ENCODE measurements at regions not wholly inside any gene's neighbourhood (a gene's known extent, or its start where the extent isn't known, plus 50 kb on each side); places are given as distances from the start of the nearest gene placed in this dataset.

DNA sequence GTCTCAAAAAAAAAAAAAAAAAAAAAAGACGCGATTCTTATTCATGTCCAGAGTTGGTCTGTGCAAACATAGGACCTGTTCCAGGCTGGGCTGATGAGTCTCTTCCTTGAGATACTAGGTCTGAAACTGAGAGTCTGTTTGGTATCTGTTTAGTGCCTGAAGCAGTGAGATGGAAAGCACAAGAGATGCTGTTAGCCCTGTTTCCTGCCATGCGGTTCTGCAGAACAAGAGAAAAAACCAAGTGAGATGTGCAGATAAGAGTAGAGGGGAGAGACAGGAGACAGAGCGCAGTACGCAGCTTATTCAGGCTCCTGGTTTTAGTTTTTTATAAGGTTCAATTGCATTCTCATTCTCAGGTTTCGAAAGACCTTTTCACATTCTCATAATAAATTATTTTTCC lies 85.8 kb upstream of the PRKCQ start:
- no peak for TF ChIP-seq CTCF (IDR thresholded peaks at IDR 0.05)
- no peak for TF ChIP-seq POLR2A (IDR thresholded peaks at IDR 0.05)
- no peaks in the 10 kb centered on the region for H3K4me1 ChIP-seq
- H3K36me3 ChIP-seq = no peaks in the 10 kb centered on the region
- H3K27me3 ChIP-seq = peaks cover 0 to 16% (median 1%) of the 10 kb centered on the region in 4 donors
- intact Hi-C loops (cut with DNase I) = loop anchor here (5.0 to 10.0 kb wide), 2 partner anchors 84 to 231 kb away; partner anchors contain the start of gene PRKCQ
- H3K4me3 ChIP-seq = no peak overlapping the region
- no peak overlapping the region for H3K27ac ChIP-seq
- no peaks in the 10 kb centered on the region for H3K9me3 ChIP-seq
- DNase-seq = no peak
- 44 to 58% methylated on average over 6 of the region's 6 CpGs for WGBS, 2 donors

GRCh38 chr10:6660460-6660859 lies 80.4 kb upstream of the PRKCQ start:
- Histone ChIP-seq H3K9me3 (no peaks in the 10 kb centered on the region), H3K4me1 (no peaks in the 10 kb centered on the region), H3K36me3 (no peaks in the 10 kb centered on the region), H3K27ac (no peak overlapping the region), H3K27me3 (peaks cover 0 to 30% (median 0%) of the 10 kb centered on the region in 4 donors), H3K4me3 (no peak overlapping the region)
- 88 to 100% methylated on average over 1 to 2 of the region's 2 CpGs for WGBS, 2 donors
- TF ChIP-seq POLR2A (IDR thresholded peaks at IDR 0.05) (no peak), CTCF (IDR thresholded peaks at IDR 0.05) (no peak)
- DNase-seq = no peak
- intact Hi-C loops (cut with DNase I) = loop anchor here (10.0 kb wide), 1 partner anchor 226 kb away; no protein-coding TSS in a partner anchor

DNA sequence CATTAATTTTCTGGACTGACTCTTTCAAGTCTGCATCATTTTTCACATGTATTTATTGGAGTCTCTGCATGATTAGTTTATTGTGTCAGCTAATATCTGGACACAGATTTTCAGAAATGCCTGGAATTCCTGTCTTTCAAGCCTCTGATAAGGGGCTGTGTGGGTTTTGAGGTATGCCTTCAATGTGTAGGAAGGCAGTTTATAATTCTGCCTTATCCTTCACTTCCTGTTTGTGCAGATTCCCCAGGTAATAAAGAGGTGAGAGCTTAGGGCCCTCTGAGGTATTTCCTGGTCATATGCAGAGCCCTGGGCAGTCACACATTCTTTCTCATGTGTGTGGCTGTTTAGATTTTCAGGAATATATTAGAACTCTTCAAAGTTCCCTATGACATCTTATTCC lies 79.4 kb upstream of the PRKCQ start:
- Histone ChIP-seq H3K9me3 (no peaks in the 10 kb centered on the region), H3K36me3 (no peaks in the 10 kb centered on the region), H3K27me3 (peaks cover 0 to 31% (median 0%) of the 10 kb centered on the region in 4 donors), H3K4me3 (no peak overlapping the region), H3K4me1 (no peaks in the 10 kb centered on the region), H3K27ac (no peak overlapping the region)
- TF ChIP-seq CTCF (IDR thresholded peaks at IDR 0.05) (no peak), POLR2A (IDR thresholded peaks at IDR 0.05) (no peak)
- intact Hi-C loops (cut with DNase I) = no loop called here
- DNase-seq = no peak

- 94 to 100% methylated on average over 1 of the region's 1 CpG for WGBS, 2 donors
- intact Hi-C loops (cut with DNase I) = no loop called here
- Histone ChIP-seq H3K4me1 (no peaks in the 10 kb centered on the region), H3K27me3 (peaks cover 0 to 35% (median 0%) of the 10 kb centered on the region in 4 donors), H3K9me3 (no peaks in the 10 kb centered on the region), H3K36me3 (no peaks in the 10 kb centered on the region), H3K4me3 (no peak overlapping the region), H3K27ac (no peak overlapping the region)
- TF ChIP-seq POLR2A (IDR thresholded peaks at IDR 0.05) (no peak), CTCF (IDR thresholded peaks at IDR 0.05) (no peak)
- no peak for DNase-seq
Observed at GRCh38 chr10:6657669-6658068, 77.6 kb upstream of the PRKCQ start.

DNA sequence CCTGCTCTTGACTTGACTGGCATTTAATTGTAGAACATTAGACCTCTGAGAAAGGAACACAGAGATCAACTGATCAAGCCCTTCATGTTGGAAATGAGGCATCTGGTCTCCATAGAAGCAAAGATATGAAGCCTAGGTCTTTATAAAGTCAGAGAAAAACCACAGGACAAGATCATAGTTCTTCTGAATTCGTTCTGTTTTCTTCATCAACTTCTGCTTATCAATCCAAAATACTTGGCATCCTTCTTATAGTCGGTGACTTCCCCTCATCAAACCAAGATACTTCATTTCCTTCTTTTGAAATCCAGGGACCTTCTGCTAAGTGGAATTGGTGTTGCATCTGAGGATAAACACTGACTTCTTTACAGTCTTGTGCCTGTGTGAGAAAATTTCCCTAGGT lies 77.1 kb upstream of the PRKCQ start:
- Histone ChIP-seq H3K27ac (no peak overlapping the region), H3K27me3 (peaks cover 0 to 38% (median 0%) of the 10 kb centered on the region in 4 donors), H3K9me3 (no peaks in the 10 kb centered on the region), H3K4me3 (no peak overlapping the region), H3K4me1 (no peaks in the 10 kb centered on the region), H3K36me3 (no peaks in the 10 kb centered on the region)
- WGBS, 2 donors = 40 to 68% methylated on average over 2 of the region's 2 CpGs
- no peak for TF ChIP-seq POLR2A (IDR thresholded peaks at IDR 0.05)
- TF ChIP-seq CTCF (IDR thresholded peaks at IDR 0.05) = no peak
- no peak for DNase-seq
- intact Hi-C loops (cut with DNase I) = no loop called here

All from esophagus squamous epithelium (tissue), 5 donors.